Calu3 (cell line): ENCODE measurements at regions not wholly inside any gene's neighbourhood (a gene's known extent, or its start where the extent isn't known, plus 50 kb on each side); places are given as distances from the start of the nearest gene placed in this dataset.

Experiments used
- BruUV-seq: library from RNA; stranded (reverse); fragments of 400-500 nt; replicated peaks from 2 replicates; lab custom pipeline; 2021; lab: Mats Ljungman, UMichigan
- CTCF ChIA-PET: fragments of 300-600 bp; sonication (Branson Sonifier 250); formaldehyde crosslinking; loops from one replicate; lab custom pipeline; 2022; ENCODE audit warnings: antibody characterized with exemption; lab: Charles Lee
- DNase-seq: peaks from one replicate; pipeline ENCODE4 v3.0.0; 2022
- H3K27ac Mint-ChIP-seq: one replicate; pipeline ENCODE4 v1.8.0; 2022; ENCODE audit warnings: mixed read lengths; ENCODE audit not compliant: unreplicated experiment
- H3K27me3 Mint-ChIP-seq: one replicate; pipeline ENCODE4 v1.8.0; 2022; ENCODE audit warnings: mixed read lengths; ENCODE audit not compliant: unreplicated experiment
- H3K36me3 Mint-ChIP-seq: one replicate; pipeline ENCODE4 v1.8.0; 2022; ENCODE audit warnings: mild to moderate bottlenecking, moderate library complexity, mixed read lengths; ENCODE audit not compliant: insufficient read depth, unreplicated experiment
- H3K4me1 Mint-ChIP-seq: one replicate; pipeline ENCODE4 v1.8.0; 2022; ENCODE audit warnings: mild to moderate bottlenecking, low read depth, mixed read lengths; ENCODE audit not compliant: unreplicated experiment
- H3K4me3 Mint-ChIP-seq: one replicate; pipeline ENCODE4 v1.8.0; 2022; ENCODE audit warnings: mild to moderate bottlenecking, low read depth, moderate library complexity, mixed read lengths; ENCODE audit not compliant: unreplicated experiment
- H3K9me3 Mint-ChIP-seq: one replicate; pipeline ENCODE4 v1.8.0; 2022; ENCODE audit warnings: low read depth, mixed read lengths; ENCODE audit not compliant: unreplicated experiment
- intact Hi-C: fragments of 100-400 bp; cut with micrococcal nuclease; formaldehyde crosslinking; loops from one replicate; pipeline ENCODE4 v1.10.0; 2022; ENCODE audit not compliant: unreplicated experiment
- TF ChIP-seq, protein P1 (sequence below): fragments of 200-600 bp; IDR thresholded peaks from one replicate; pipeline ENCODE4 v1.8.0; 2022; ENCODE audit warnings: antibody characterized with exemption; ENCODE audit not compliant: unreplicated experiment

DNA sequence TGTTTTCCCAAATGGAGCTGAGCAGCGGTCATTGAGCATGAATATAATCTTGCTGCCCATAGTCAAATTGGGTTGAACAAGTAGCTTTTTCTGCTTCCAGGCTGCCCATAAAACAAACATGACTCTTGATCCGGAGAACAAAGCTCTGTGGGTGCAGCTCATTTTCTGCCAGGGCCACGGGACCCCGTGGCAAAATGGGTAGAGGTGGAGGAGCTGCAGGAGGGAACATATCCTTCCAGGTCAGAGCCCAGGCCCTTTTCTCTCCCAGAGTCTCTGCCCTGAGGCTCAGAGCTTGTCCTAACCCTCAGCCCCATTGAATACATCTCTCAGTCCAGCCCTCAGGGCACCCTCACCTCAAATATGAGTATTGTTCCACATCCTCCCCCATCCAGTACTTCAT lies 151.6 kb upstream of the TWIST2 start:
- Mint-ChIP-seq H3K4me1 (no peaks in the 10 kb centered on the region), H3K27me3 (peaks cover 35% of the 10 kb centered on the region), H3K27ac (no peak overlapping the region), H3K36me3 (no peaks in the 10 kb centered on the region), H3K4me3 (no peak overlapping the region), H3K9me3 (no peaks in the 10 kb centered on the region)
- BruUV-seq, result no TSS peak
- CTCF ChIA-PET, result interaction anchor here (0.9 kb wide), 2 partner anchors 11 to 12 kb away, joined by 3 to 4 read pairs; no protein-coding TSS in a partner anchor
- intact Hi-C loops, result no loop called here
- TF ChIP-seq, protein P1, sequence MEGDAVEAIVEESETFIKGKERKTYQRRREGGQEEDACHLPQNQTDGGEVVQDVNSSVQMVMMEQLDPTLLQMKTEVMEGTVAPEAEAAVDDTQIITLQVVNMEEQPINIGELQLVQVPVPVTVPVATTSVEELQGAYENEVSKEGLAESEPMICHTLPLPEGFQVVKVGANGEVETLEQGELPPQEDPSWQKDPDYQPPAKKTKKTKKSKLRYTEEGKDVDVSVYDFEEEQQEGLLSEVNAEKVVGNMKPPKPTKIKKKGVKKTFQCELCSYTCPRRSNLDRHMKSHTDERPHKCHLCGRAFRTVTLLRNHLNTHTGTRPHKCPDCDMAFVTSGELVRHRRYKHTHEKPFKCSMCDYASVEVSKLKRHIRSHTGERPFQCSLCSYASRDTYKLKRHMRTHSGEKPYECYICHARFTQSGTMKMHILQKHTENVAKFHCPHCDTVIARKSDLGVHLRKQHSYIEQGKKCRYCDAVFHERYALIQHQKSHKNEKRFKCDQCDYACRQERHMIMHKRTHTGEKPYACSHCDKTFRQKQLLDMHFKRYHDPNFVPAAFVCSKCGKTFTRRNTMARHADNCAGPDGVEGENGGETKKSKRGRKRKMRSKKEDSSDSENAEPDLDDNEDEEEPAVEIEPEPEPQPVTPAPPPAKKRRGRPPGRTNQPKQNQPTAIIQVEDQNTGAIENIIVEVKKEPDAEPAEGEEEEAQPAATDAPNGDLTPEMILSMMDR, result no peak
- no peak for DNase-seq

DNA sequence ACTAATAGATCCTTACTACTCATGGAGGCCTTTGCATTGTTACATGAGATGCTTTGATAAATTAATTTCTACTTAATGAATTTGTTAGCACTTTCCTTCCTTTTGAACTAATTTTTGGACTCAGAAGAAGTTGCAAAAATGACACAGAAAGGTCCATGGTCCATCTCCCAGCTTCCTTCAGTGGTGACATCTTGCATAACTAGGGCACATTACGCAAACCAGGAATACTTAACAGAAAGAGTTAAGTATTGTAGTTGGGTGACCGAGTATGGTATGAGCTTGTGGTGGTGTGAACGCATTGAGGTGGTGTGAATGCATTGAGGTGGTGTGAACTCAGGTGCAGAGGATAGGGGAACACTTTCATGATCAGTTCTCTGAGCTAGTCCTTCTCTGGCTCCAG lies 151.1 kb upstream of the TWIST2 start:
- BruUV-seq, result no TSS peak
- TF ChIP-seq, protein P1, result no peak
- Mint-ChIP-seq H3K4me1 (no peaks in the 10 kb centered on the region), H3K4me3 (no peak overlapping the region), H3K9me3 (no peaks in the 10 kb centered on the region), H3K27me3 (peaks cover 35% of the 10 kb centered on the region), H3K27ac (no peak overlapping the region), H3K36me3 (no peaks in the 10 kb centered on the region)
- DNase-seq, result no peak
- intact Hi-C loops, result no loop called here
- CTCF ChIA-PET, result interaction anchor here (0.9 kb wide), 2 partner anchors 11 to 12 kb away, joined by 3 to 4 read pairs; no protein-coding TSS in a partner anchor

DNA sequence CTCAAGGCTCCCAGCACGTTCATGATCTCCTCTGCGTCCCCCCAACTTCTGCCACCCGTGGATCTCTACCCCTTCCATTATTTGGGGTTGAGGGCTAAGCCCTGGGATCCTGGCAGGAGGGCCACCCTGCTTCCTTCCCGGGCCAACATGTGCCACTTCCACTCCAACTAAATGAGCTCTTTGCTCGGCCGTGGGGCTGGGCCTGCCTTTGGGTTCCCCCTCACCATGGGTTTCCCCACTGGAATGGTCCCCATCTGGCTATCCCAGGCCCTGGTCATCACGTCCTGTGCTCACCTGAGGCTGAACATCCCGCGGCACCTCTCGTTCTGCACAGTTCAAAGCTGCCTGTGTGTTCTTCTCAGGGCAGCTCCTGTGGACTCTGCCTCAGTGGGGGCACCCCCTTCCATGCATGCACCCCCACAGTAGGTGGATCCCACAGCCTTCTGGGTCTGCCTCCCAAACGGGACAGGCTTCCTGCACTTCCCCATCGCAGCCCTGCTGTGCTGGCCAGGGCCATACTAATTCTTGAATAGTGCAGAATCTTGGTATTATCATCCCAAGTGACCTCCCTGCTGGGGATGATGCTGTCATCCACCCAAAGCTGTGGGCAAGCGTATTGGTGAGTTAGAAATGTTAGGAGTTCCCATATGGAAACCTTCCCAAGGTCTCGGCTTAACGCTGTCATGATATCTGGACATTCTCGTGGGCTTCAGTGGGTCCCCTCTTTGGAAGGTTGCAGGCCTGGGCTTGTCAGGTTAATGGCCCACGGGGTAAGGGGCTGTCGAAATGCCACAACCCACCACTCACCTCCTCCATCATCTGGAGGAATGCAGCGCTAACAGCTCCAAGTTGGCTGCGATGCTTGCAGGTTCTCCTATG lies 150.5 kb upstream of the TWIST2 start:
- H3K9me3 Mint-ChIP-seq, result no peaks in the 10 kb centered on the region
- H3K36me3 Mint-ChIP-seq, result no peaks in the 10 kb centered on the region
- peaks cover 36% of the 10 kb centered on the region for H3K27me3 Mint-ChIP-seq
- no peak overlapping the region for H3K4me3 Mint-ChIP-seq
- H3K4me1 Mint-ChIP-seq, result no peaks in the 10 kb centered on the region
- intact Hi-C loops, result no loop called here
- no TSS peak for BruUV-seq
- DNase-seq, result no peak
- CTCF ChIA-PET, result no interaction called here
- H3K27ac Mint-ChIP-seq, result no peak overlapping the region
- TF ChIP-seq, protein P1, result no peak

DNA sequence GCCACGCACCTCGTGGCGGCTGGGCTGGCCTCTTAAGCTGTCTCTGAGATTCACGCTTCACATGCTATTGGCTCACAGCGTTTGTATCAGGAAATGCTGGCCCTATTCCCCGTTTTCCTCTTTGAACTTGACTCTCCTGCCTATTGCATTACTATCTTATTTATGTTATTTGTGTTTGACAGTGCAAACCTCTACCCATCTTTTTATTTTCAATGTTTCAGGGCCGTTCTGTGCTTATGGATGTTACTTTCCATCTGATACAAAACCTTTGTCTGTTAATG lies 149.9 kb upstream of the TWIST2 start:
- Mint-ChIP-seq H3K4me1 (no peaks in the 10 kb centered on the region), H3K27ac (no peak overlapping the region), H3K4me3 (no peak overlapping the region), H3K27me3 (peaks cover 42% of the 10 kb centered on the region), H3K36me3 (no peaks in the 10 kb centered on the region), H3K9me3 (no peaks in the 10 kb centered on the region)
- BruUV-seq, result no TSS peak
- TF ChIP-seq, protein P1, result no peak
- intact Hi-C loops, result no loop called here
- DNase-seq, result no peak
- CTCF ChIA-PET, result no interaction called here
